ENCODE measurements at regions not wholly inside any gene's neighbourhood (a gene's known extent, or its start where the extent isn't known, plus 50 kb on each side); places are given as distances from the start of the nearest gene placed in this dataset.

DNA sequence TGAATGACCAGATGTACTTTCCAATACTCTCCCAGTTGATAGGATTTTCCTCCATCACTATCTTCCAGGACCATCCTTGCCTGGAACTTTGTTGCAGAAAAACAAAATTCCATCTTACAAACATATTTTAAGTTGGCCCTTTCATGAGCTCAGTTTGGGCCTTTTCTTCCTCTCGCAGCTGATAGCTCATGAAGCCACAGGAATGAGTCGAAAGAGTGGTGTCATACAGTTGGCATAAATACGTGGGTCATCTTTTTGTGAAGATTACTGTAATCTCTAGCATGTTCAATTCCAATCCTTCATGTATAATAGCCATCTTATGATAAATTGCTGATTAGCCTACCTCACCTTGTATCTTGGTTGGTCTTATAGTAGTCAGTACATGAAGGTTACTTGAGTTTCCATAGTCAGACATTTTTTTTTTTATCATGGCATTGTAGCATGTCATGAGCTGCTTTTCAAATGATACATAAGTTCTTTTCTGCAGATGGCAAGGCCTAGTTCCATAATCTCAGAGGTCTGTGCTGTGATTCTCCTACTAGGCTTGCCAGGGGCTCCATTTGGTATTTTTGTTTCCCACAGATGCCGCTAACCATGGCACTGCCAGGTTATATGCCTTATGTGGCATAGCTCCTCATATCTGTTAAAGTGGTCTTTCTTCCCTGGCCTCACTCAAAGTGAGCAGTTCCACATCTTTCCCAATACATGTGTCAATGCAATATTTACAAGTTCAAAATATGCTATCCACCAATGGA is 380.6 kb upstream of the DCN start:
- no peak for DNase-seq

DNA sequence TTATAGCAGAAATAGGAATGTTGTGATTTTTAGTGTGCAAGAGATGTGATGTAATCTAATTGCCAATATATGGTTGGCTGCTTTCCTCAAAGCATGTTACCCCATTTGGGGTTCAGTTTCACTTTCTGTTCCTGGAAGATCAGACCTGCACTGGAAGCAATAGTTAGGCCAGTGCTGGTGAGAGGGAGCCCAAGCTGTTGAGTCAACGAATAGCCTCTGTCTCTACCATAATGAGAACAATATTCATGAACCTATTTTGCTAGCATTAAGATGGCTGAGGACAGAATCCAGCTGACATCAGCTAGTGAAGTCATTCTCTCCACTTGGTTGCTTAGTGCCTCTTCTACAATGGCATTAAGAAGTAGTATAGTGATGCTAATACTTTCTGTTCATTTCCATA is 379.9 kb upstream of the DCN start:
- no peak for DNase-seq

DNA sequence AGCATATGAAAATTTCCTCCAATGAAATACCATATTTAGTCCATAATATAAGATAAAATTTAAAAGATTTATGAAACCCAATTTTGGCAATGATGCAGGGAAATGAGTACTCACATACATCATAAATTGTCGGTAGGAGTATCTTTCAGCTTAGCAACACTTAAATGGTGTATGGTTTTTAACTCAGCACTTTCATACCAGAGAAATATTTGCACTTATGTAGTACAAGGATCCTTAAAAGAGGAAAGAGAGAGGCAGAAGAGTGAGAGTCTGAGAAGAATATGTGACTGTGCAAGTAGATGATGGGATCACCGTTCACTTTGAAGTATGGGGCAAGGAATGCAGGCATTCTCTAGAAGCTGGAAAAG is 379.3 kb upstream of the DCN start:
- no peak for DNase-seq

DNA sequence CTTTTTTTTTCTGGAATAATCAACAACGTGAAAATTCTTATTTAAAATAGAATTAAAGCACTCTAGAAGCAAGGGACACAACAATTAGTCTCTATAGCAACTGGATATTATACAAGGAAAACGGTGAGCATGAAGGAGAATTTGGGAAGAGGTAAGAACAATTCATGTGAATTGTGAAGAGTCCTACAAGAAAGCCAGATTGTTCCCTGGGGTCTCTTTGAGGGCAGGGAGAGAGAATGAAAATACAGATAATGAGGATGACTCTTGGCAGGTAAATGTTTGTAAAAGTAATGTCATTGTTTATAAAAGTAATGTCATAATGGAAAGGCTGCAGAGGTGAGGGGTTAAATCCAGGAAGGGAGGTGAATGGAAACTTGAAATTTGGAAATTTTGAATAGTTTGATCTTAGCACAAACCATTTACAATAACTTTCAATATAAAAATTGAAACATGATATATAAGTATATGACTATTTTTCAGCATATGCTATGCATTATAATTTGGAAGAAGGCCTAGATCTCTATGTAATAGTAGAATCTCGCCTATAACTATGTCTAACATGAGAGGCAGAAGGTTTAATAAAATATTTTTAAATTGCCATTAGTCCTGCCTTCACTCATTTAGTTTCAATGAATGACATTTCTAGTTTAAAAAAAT is 378.8 kb upstream of the DCN start:
- DNase-seq, result no peak

DNA sequence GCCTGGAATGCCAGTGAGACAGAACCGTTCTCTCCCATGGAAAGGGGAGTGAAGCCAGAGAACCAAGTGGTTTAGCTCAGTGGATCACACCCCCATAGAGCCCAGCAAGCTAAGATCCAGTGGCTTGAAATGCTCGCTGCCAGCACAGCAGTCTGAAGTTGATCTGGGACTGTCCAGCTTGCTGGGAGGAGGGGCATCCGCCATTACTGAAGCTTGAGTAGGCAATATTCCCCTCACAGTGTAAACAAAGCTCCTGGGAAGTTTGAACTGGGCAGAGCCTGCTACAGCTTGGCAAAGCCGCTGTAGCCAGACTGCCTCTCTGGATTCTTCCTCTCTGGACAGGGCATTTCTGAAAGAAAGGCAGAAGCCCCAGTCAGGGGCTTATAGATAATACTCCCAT is 374.3 kb upstream of the DCN start:
- no peak for DNase-seq

DNA sequence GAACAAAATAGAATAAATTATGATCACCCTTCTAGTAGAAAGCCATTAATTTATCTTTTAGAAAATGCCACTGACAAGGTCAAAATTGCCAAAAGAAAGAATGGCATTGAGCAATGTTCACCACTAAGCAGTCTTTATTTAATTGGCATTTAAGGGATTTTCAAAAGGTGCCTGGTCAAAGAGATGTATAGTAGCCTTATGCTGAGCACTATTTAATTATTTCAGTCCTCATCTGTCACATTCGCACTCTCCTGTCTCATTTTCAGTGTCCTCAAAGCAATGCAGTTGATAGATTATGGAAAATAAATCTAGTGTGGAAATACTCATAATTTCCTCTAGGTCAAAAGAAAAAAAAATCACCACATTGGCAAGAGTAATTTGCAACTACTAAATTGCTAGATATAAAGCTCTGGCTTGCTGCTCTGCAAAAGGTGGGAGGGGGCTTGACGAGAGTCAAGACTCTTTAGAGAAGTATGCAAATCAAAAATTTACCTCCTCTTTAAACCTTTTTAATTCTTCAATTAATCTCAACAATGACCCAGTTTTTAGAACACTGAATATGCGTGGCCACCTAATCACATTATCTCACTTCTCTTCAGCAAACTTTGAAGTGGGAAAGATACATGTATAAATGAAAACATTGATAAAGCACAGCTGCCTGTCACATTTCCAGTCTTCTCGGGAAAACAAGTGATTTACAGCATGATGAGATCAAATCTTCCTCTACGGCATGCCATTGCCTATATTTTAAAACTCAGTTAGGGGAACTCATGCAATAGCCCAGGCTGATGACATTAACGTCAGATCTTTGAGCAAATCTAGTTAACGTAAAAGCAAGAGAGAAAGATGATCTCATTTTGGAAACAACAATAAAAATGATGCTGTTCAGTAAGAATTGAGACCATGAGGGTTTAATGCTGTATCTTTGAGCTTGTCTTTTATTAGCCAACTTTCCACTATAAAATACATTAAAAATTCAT is 373.1 kb upstream of the DCN start:
- DNase-seq, result no peak

DNA sequence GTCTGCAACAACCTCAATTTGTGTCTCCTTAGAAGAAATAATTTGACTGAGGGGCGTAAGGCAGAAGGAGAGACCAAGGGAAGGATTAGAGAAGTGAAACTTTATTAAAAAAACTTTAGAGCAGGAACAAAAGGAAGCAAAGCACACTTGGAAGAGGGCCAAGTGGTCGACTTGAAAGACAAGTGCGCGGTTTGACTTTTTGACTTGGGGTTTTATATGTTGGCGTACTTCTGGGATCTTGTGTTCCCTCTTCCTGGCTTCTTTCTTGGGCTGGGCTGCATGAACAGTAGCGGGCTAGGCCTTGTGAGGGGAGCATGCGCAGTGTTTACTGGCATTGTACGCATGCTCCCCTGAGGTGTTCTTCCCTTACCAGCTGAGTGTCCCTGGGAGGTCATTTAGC is 369.3 kb upstream of the DCN start:
- DNase-seq, result no peak

DNA sequence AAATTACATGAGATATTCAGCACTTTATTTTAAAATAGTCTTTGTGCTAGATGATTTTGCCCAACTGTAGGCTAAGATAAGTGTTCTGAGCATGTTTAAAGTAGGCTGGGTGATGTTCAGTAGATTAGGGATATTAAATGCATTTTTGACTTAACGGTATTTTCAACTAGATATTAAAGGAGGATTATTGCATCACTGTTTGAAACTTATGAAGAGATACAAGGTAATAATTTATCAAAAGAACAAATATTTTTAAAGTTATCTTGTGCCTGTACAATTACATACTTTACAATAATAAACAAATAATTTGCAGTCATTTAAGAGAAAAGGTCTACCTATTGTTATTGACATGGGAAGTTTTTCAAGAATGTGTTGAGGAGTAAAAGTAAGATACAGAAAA is 368.6 kb upstream of the DCN start:
- no peak for DNase-seq

DNA sequence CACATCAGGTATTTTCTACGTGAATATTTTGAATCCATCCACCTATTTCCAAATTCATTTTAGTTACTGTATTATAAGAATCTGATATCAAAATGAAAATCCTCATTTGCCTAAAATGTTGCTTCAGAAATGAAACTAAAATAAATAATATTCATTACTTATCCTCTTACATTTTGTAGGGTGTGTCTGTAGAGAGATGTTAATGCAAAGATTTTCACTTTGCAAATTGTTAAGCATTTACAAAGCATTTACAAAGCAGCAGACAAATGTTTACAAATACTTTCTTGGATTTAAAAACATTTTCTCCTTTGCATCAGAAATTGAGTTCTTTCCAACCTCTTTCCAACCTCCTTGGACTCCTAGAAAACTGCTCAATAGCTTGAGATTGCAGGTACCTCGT is 360.0 kb upstream of the DCN start:
- no peak for DNase-seq

DNA sequence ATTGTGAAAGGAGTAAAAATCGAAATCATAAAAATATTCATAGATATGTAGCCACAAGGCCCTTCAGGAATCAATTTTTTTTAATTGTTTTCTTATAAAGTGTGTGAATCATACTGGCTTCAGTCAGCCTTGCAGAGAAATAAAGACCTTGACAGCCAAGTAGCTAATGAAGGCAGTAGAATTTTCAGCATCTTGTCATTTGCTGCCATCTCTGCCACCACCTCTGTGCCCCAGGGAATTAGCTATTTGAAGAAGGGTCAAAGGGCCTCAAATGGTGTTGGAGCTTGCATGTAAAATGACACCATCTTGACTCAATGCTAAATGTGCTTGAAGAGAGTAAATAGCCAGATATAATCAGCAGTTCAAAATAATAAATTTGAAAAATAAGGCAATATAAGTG is 359.4 kb upstream of the DCN start:
- no peak for DNase-seq

DNA sequence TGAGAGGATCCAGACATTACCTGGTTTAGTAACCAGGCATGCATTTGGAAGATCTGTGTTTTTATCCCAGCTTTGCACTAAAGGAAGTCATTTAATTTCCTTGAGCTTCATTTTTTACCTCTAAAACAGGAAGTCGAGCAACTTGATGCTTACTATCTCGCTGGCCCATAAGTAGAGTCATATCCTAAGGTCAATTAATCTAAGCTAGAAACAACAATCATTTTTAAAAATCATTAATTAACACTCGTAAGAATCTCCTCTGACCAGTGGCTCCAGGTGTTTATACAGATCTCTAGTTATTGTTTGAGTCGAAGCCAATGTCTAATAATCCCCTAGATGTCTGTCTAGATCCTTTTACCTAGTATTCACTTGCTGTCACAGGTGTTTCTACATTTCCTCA is 355.8 kb upstream of the DCN start:
- no peak for DNase-seq

DNA sequence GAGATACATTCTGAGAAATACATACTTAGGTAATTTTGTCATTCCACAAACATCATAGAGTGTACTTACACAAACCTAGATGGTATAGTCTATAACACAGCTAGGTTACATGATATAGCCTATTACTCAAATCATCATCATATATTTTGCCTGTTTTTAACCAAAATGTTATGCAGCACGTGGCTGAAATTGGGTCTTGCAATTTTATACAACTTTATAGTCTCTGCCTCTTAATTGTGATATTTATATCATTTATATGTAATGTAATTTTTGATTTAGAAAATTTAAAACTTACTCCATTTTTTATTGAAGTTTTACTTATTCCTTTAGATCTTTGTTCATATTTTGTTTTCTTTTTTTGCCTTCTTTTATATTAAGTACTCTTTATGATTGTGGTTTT is 350.7 kb upstream of the DCN start:
- DNase-seq, result no peak

DNA sequence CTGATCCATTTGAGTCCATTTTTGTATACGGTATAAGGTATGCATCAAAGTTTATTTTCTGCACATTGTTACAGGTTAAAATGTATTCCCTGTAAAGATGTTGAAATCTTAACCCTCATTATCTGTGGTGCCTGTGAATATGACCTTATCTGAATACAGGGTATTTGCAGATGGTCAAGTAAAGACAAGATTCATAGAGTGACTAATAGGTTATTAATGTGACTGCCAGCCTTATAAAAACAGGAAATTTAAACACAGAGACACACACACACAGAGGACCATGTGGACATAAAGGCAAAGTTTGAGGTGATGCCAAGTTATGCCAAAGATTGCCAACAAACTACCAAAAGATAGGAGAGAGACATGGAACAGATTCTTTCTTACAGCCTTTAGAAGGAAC is 347.2 kb upstream of the DCN start:
- no peak for DNase-seq

DNA sequence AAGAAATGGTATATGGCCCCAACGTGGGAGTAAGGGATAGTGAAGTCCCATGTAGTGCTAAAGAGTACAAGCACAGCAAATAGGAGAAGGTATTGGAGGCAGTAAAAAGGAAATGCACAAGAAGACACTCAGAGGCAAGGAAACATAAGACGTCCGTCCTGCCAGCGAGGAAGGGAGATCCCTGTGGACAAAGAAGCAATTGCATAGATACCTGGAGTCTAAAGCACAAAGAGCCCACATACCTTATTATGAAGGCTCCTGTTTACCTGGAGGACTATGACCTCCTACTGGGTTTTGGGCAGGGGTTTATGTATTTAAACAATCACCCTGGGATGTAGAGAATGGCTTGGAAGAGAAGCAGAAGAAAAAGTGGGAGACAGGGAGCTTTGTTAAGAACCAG is 341.2 kb upstream of the DCN start:
- no peak for DNase-seq

DNA sequence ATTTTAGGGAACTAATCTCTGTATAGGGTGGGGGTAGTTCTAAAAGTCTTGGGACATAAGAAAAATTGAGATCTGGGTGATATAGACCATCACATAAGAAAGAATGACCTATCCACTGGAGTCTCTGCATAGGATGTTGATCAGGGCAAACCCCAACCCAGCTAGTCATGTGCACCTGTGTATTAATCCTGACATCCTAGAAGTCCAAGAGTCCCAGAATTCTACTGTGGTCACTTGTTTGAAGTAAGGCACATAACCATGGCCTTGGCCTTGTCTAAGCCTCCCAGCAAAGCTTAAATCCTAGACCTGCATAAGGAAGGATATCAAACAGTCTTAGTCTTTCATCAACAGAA is 334.1 kb upstream of the DCN start:
- no peak for DNase-seq

DNA sequence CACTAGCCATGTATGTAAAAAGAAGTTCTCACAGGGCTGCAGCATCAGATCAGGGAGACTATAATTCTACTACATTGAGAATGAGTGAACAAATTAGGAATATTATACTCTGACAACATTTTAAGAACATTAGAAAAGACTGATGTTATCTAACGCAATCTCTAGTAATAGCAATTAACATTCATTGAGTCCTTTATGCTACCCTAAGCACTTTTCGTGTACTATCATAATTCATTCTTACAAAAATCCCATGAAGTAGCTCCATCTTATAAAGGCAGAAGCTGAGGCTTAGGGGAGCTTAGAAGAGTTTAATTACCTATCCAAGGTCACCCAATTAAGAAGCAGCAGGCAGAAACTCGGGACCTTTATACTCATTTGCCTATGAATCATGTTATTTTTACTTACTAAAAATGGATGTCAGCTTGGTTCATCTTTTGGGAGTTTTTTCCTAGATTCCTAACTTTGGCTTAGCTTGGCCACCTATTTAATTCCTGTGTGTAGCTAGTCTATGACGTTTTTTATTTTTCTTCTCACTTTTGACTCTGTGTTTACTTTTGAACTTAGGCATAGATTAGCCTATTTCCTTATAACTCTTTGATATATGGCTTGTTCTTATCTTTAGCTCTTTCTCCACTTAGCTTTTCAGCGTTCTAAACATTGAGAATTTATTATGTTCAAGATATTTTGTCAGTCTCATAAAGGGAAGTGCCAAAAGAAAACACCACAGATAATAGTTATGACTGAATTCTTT is 333.5 kb upstream of the DCN start:
- no peak for DNase-seq

DNA sequence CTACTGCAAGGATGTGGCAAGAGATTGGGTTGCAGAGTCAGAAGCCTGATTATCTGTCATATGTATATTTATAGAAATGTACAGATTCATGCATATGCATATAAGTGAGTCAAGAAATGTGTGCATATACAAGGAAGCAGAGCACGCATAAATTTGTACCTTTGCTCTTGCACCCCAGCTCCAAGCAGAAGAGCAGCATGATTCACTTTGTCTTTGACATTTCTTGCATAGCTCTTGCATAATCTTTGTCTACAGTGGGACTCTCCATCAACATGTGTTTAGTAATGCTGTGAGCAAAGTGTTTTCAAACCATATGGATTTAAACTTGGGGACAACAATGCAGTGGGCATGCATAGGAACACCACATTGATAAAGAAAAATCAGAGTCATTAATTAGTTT is 330.7 kb upstream of the DCN start:
- DNase-seq, result no peak

DNA sequence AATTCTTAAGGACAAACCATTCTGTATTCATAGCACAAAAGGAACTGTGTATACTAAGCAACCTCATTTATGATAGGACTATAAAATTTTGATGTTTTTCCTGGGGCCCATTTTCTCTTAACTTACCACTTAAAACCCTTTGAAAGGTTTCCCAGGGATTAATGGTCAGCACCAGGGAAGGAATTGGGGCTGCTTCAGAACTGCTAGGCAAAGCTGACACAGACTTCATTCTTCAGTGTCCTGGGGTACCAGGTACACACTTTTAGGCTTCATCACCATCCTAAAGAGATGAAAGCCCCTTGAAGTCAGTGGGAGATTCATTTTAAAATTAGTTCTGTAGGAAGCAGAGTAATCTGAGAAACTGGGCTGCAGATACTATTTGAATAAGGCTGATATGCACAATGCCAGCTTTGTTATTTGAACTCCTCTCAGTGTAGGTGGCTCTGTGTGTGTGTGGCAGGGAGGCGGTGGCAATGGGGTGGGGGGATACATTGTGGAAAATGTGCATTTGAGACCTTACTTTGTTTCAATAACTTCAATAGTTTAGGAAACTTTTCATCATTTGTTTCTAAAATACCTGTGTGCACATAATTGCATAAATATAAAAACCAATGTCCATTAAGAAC is 329.3 kb upstream of the DCN start:
- no peak for DNase-seq

DNA sequence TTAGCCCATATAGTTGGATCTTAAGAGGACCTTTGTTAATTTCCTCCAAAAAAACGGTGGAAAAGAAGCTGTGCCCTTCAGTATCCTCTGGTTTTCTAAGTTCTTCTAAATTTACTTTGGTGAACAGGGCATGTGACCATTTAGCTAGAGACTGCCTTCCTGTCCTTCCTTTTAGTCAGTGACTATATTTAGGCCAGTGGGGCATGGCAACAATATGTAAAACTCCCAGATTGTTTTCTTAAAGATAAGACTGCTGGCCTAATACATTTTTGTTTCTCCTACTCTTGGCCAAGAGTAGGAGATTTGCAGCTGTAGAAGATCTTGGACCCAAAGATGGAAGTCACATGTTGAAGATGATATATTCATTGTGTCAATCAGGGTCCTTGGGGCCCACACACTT is 325.1 kb upstream of the DCN start:
- DNase-seq, result no peak

DNA sequence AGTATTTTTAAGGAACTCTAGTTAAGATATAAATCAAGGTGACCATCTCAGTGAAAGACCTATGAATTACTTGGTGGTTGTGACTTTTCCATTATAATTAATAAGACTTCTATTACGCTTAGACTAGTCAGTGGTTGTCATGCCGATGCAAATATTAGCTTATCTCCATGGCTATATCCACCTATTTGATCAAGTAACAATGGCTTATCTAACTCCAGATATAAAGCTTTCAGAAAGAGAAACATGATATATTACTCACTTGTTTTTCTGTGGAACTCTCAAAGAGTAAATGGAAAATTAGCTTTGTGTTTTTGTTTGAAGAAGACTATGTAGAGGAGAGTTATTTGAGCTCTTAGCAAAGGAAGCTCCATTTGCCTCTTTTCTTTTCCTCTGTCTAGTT is 323.8 kb upstream of the DCN start:
- DNase-seq, result no peak

DNA sequence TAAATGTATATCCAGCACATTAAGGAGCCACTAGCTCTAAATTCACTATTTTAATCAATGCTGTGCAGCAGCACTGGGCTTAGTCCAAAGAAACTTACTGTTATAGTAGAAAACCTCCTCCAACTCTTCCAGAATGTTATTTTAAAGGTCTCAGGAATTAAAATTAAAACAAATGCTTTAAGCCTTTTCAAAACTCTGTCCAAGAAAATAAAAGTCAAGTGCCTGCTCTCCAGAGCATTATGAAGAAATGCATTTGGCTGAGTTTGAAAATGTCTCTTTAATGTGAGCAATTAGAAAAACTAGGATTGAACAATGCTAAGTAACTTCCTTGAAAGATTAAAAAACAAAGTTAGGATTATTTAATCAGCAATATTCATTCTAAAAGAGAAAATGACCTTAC is 322.4 kb upstream of the DCN start:
- no peak for DNase-seq

DNA sequence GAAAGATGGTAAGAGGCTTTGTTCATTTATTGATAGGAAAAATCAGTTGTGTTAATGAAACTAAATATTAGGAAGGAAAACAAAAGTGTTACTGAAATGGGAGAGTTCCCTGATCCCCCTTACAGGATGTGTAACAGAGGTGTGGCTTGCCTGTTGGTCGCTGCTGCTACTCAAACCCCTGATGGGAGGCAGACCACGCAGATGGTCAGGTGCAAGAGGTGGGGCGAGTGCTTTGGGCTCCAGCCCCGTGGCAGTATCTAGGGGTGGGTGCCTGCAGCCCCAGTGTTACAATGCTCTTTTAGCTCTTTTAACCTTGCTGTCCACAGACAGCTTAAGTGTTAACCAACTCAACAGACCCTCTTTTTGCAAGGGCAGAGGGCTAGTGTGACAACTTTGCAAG is 319.6 kb upstream of the DCN start:
- DNase-seq, result no peak

DNA sequence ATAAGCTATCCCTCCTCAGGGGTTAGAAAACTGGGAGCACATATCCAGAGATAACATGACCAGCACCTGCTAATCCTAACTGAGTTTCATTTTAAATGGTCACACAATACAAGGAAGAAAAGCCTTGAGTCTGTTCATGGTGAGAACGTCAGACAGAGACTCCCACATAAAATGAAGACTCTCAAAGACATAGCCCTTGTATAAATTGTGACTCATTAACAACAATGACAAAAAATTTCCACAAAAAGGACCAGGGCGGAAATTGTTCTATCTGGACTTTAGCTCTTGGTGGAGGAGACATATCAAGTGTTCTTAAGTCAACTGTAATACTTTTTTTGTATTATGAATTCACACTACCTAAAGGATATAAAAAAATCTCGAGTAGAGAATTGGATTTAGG is 313.7 kb upstream of the DCN start:
- DNase-seq, result no peak

All from activated CD8-positive, alpha-beta memory T cell treated with anti-CD3 and anti-CD28 coated beads, Interleukin-2, amount 50 U/mL, for 48 hours (primary cell).